ENCODE measurements at regions not wholly inside any gene's neighbourhood (a gene's known extent, or its start where the extent isn't known, plus 50 kb on each side); places are given as distances from the start of the nearest gene placed in this dataset.

- ChIA-PET CTCF (interaction anchor here (0.6 to 1.5 kb wide), 3 partner anchors 9 to 770 kb away, joined by 3 to 5 read pairs (median 3); no protein-coding TSS in a partner anchor), POLR2A (no interaction called here)
- Histone ChIP-seq H3K4me1 (ENCODE audit: control insufficient read depth, insufficient read depth, low read length) (no peaks in the 10 kb centered on the region), H3K27ac (ENCODE audit: extremely low read depth, low read depth, low read length) (no peak overlapping the region), H3K4me3 (ENCODE audit: low read depth, low read length) (no peak overlapping the region), H3K9me3 (ENCODE audit: control insufficient read depth, insufficient read depth, low read depth, low read length) (no peaks in the 10 kb centered on the region), H3K36me3 (ENCODE audit: control insufficient read depth in 2 of 2, insufficient read depth in 1 of 2, low read length in 2 of 2) (no peaks in the 10 kb centered on the region)
- TF ChIP-seq ZNF138 (tag by site-specific recombination; IDR thresholded peaks at IDR 0.05; ENCODE audit: borderline replicate concordance), result no peak
- no peak for TF ChIP-seq HOXA7 (CRISPR knock-in tag; IDR thresholded peaks at IDR 0.05; ENCODE audit: borderline replicate concordance)
- TF ChIP-seq PATZ1 (tag by site-specific recombination; IDR thresholded peaks at IDR 0.05), result no peak
- TF ChIP-seq GLI4 (tag by site-specific recombination; IDR thresholded peaks at IDR 0.05), result no peak
- TF ChIP-seq ZNF324 (tag by site-specific recombination; IDR thresholded peaks at IDR 0.05), result no peak
- TF ChIP-seq ZNF114 (tag by site-specific recombination; IDR thresholded peaks at IDR 0.05), result no peak
- no peak for TF ChIP-seq FEZF1 (tag by site-specific recombination; IDR thresholded peaks at IDR 0.05)
- TF ChIP-seq KLF10 (tag by site-specific recombination; IDR thresholded peaks at IDR 0.05), result no peak
- TF ChIP-seq ZNF830 (tag by site-specific recombination; IDR thresholded peaks at IDR 0.05; ENCODE audit: low read depth), result no peak
- no peak for TF ChIP-seq SALL2 (tag by site-specific recombination; IDR thresholded peaks at IDR 0.05; ENCODE audit: borderline replicate concordance)
Observed at GRCh38 chr7:20503278-20503950, 112.1 kb upstream of the ABCB5 start.

- ChIA-PET POLR2A (no interaction called here), CTCF (interaction anchor here (0.7 to 1.5 kb wide), 2 partner anchors 10 to 47 kb away, joined by 3 to 5 read pairs; no protein-coding TSS in a partner anchor)
- no peak for TF ChIP-seq MYNN (tag by site-specific recombination; IDR thresholded peaks at IDR 0.05; ENCODE audit: borderline replicate concordance)
- TF ChIP-seq ZNF645 (tag by site-specific recombination; IDR thresholded peaks at IDR 0.05), result no peak
- TF ChIP-seq HOXC10 (CRISPR knock-in tag; IDR thresholded peaks at IDR 0.05), result no peak
- TF ChIP-seq ZNF549 (tag by site-specific recombination; IDR thresholded peaks at IDR 0.05), result no peak
- no peak for TF ChIP-seq EGR2 (tag by site-specific recombination; IDR thresholded peaks at IDR 0.05; ENCODE audit: low read depth)
- no peak for TF ChIP-seq ZFP3 (tag by site-specific recombination; IDR thresholded peaks at IDR 0.05; ENCODE audit: low read depth)
- no peak for TF ChIP-seq REPIN1 (tag by site-specific recombination; IDR thresholded peaks at IDR 0.05; ENCODE audit: low read depth)
- Histone ChIP-seq H3K4me1 (ENCODE audit: control insufficient read depth, insufficient read depth, low read length) (no peaks in the 10 kb centered on the region), H3K4me3 (ENCODE audit: low read depth, low read length) (no peak overlapping the region), H3K36me3 (ENCODE audit: control insufficient read depth in 2 of 2, insufficient read depth in 1 of 2, low read length in 2 of 2) (no peaks in the 10 kb centered on the region), H3K9me3 (ENCODE audit: control insufficient read depth, insufficient read depth, low read depth, low read length) (no peaks in the 10 kb centered on the region), H3K27ac (ENCODE audit: extremely low read depth, low read depth, low read length) (no peak overlapping the region)
Observed at GRCh38 chr7:20504060-20504459, 111.4 kb upstream of the ABCB5 start.

GRCh38 chr7:20506175-20506574, 109.3 kb upstream of the ABCB5 start:
- ChIA-PET POLR2A (no interaction called here), CTCF (no interaction called here)
- TF ChIP-seq ZNF416 (tag by site-specific recombination; IDR thresholded peaks at IDR 0.05) (no peak), GLIS1 (tag by site-specific recombination; IDR thresholded peaks at IDR 0.05) (no peak), ZNF529 (tag by site-specific recombination; IDR thresholded peaks at IDR 0.05; ENCODE audit: insufficient replicate concordance) (no peak), SETDB1 (IDR thresholded peaks at IDR 0.05; ENCODE audit: insufficient read length, low read length) (no peak), BCL6B (tag by site-specific recombination; IDR thresholded peaks at IDR 0.05) (no peak), ZFP69B (tag by site-specific recombination; IDR thresholded peaks at IDR 0.05) (no peak), ZNF473 (tag by site-specific recombination; IDR thresholded peaks at IDR 0.05) (no peak), OVOL3 (tag by site-specific recombination; IDR thresholded peaks at IDR 0.05) (no peak)
- no peak overlapping the region for H3K4me3 ChIP-seq (ENCODE audit: low read depth, low read length)
- no peaks in the 10 kb centered on the region for H3K9me3 ChIP-seq (ENCODE audit: control insufficient read depth, insufficient read depth, low read depth, low read length)
- H3K4me1 ChIP-seq (ENCODE audit: control insufficient read depth, insufficient read depth, low read length), result 0 out of 2 replicates have a peak, but pooled peaks cover 5% of the 10 kb centered on the region
- no peaks in the 10 kb centered on the region for H3K36me3 ChIP-seq (ENCODE audit: control insufficient read depth in 2 of 2, insufficient read depth in 1 of 2, low read length in 2 of 2)
- no peak overlapping the region for H3K27ac ChIP-seq (ENCODE audit: extremely low read depth, low read depth, low read length)
